ENCODE measurements at regions not wholly inside any gene's neighbourhood (a gene's known extent, or its start where the extent isn't known, plus 50 kb on each side); places are given as distances from the start of the nearest gene placed in this dataset.

DNA sequence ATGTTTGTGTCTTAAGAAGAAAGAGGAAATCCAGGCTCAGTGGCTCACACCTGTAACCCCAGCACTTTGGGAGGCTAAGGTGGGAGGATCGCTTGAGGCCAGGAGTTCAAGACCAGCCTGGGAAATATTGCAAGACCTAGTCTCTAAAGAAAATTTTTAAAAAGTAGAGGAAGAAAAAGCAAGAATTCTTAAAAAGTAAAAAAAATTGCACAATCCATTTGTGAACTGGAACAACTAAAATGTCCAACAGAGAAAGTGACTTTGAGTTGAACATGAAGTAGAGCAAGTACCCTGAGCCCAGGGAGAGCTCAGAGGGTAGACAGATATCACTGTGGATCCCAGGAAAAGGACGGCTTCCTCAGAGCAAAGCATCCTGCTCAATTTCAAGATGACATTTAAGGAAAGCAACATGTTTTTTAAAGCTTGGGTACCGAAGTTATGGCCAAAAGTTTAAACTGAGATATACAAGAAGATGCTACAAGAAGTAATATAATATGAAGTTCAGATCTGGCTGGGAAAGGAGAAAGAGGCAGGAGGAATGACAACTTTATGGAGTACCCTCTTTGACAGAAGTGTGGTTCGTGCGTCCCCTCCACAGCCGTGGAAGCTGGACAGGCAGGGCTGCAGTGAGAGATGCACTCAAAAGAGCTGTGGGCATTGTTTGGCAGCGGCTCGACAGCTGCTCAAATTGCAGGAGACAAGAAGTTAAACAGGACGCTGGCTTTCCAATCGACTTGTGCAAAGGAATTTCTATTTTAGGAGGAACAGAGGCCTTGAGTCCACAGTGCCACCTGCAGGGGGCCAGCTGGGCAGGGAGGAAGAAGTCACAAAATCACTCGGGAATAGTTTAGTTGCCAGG, 201.3 kb downstream of the JCAD start:
- peak; percentile 93 for DNase-seq (ENCODE audit: low spot score)

DNA sequence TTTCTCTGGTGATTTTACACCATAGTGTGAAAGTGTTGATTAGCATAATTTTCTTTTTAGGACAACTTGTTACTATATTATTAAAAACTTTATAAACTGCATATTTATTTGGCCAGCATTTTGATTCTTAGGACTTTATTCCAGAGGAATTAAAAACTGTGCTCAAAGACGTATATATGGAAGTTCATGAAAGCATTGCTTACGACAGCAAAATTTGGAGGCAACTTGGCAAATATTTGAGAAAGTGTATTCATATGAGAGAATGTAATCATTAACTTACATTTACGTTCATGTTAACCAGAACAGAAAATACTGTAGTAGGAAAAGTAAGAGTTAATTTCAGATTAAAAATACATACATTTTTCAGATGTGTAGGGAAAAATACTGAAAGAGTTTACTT, 203.1 kb downstream of the JCAD start:
- no peak for DNase-seq (ENCODE audit: low spot score)

- no peak for DNase-seq (ENCODE audit: low spot score)
Measured at GRCh38 chr10:29853913-29854312, 205.5 kb downstream of the JCAD start.

GRCh38 chr10:29851241-29851640, 208.1 kb downstream of the JCAD start:
- no peak for DNase-seq (ENCODE audit: low spot score)

DNA sequence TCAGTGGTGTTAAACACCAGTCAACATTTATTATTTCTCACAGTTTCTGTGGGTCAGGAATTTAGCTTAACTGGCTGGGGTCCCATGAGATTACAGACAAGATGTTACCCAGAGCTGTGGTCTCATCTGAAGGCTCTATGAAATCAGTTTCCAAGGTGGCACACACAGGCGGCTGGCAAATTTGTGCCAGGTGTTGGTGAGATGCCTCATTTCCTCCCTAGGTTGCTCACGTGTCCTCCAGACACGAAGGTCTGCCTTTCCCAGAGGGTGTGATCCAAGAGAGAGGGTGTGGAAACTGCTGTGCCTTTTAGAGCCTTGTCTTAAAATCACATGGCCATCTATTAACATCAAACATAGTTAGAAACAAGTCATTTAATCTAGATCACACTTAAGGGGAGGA, 209.0 kb downstream of the JCAD start:
- DNase-seq (ENCODE audit: low spot score) = no peak

DNA sequence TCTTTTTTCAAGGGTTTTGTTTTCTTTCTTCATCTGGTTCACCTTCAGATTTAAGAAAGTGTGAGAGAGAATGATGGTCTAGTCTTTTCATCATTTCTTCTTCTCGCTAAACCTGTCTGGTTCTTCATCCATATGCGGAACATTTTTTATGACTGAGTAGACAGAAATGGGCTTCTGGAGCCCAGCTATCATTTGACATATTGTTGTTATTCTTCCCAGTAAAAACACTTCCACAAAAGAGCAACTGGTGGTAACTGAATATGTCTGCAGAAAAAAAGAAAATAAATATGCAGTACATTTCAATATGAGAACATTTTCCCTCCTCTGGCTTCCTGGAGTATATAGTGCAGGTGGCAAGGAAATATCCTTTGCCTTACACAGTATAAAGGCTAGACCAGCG, 209.5 kb downstream of the JCAD start:
- no peak for DNase-seq (ENCODE audit: low spot score)

DNA sequence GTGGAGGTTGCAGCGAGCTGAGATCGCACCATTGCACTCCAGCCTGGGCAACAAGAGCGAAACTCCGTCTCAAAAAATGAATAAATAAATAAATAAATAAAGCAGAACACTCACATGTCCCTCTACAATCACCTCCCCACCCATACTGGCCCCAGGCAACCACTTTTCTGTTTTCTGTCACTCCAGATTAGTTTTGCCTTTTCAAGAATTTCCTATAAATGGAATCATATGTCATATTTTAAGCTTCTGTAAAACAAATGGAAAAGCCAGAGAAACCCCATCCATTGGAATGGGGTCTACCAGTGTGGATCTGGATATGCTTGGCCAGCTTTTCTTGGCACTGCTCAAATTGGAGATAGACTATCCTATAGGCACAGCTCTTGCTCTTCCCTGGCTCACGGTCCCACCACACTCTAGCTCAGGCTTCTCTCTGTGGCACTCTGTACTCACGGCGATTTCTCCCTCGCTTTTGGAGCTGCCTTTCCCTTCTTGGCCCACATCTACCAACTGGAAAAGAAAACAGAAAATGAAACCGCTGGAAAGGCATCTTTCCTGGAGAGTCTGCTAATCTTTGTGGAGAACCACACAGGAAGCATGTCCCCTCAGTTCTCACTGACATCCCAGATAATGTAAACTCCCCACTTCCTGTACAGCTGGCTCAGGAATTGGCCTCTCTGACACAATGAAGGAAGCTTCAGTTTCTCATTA, 210.1 kb downstream of the JCAD start:
- peak; percentile 37 for DNase-seq (ENCODE audit: low spot score)

DNA sequence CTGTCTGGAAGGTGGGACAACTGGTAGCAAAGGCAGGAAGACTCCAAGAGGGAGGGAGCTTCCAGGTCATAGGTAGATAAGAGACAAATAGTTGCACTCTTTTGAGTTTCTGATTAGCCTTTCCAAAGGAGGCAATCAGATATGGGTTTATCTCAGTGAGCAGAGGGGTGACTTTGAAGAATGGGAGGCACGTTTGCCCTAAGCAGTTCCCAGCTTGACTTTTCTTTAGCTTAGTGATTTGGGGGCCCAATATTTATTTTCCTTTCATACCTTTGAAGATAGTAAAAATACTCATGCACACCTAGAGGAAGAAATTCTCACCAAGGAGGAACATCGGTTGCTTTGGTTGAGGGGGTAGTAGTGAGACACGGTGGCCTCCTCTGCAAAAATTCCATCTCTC, 212.1 kb upstream of the SVIL start:
- no peak for DNase-seq (ENCODE audit: low spot score)

- no peak for DNase-seq (ENCODE audit: low spot score)
Measured at GRCh38 chr10:29845166-29845565, 210.4 kb upstream of the SVIL start.

DNA sequence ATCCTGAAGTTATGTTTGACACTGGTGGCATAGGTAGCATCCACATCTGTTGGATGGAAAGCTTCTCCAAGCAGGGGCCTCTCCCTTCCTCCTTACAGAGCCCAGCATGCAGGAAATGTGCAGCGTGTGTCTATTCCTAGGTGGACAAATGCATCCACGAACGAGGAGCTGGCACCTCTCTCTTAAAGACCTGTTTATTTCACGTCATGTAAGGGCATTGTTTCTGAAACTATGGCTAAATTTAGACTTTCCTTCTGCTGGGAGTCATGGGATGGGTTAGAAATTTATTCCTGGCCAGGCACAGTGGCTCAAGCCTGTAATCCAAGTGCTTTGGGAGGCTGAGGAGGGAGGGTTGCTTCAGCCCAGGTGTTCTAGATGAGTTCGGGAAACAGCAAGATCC, 208.4 kb upstream of the SVIL start:
- DNase-seq (ENCODE audit: low spot score) = no peak

DNA sequence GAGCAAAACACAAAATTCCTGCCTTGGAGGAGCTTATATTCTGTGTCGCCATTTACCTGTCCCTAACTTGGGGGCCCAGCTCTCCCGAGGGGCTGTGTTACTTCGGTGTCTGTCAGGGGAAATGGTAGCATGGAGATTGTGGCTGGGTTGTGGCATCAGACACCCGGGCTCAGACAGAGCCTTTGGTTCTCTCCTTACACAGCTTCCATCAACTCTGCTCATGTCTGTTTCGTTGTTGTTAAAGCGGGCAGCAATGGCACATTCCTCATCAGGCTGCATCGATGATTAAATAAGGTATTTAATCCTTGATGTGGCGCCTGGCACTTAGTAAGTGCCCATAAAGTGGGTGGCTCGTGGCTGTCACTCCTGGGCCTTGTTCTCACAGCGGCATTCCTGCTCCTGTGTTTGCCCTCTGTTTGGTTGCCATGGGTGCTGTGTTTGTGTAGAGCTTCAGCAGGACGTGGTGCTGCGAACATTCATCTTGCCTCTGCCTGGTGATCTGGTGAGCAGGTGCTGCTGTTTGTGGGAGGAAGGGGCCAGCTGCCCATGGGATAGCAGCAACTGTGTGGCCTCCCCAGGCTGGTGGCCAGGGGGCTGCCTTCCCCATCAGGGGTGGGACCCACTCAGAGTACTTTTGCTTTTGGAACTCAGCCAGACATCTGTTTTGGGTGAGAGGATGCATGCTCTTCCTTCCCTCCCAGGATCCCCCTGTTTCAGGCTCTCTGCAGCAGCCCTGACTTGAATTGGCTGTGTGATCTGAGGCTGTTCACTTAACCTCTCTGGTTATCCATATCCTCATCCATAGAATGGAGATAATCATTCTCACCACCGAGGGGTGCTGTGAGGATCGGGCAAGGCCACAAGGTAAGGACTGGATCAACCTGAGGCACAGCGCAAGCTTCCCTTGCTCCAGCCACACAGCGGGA, 207.2 kb upstream of the SVIL start:
- peak; percentile 81 for DNase-seq (ENCODE audit: low spot score)

DNA sequence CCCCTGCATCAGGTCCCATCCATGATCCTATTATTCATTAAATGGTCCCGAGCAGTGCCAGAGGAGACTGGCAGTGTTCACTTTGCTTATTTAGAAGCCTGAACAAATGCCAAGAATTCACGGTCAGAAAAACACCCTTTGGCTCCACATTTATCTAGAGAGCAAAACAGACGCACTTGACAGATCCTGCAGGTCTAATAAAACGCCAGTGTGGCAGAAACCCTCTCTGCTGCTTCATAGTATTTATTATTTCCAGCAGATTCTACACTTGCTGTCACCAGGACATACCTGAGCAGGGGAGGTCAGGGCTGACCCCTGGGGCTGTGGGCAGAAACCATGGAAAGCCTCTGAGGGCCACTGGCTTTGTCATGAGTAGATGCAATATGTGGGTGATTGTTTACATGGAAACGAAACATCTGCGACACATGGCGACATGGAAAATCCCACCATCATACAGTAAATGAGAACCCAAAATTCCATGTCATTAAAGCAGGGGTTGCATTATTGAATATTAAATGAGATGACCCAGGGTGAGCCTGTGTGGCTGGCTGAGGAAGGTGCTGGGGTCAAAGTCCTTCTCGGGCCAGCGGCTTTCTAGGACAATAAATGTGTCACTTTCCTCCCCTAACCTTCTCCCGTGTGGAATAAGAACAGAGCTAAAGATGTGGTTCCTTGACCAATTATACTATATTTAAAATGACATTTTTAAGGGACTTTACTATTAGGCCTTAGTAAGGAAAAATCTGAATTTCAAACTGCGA, 205.9 kb upstream of the SVIL start:
- peak; percentile 59 for DNase-seq (ENCODE audit: low spot score)

DNA sequence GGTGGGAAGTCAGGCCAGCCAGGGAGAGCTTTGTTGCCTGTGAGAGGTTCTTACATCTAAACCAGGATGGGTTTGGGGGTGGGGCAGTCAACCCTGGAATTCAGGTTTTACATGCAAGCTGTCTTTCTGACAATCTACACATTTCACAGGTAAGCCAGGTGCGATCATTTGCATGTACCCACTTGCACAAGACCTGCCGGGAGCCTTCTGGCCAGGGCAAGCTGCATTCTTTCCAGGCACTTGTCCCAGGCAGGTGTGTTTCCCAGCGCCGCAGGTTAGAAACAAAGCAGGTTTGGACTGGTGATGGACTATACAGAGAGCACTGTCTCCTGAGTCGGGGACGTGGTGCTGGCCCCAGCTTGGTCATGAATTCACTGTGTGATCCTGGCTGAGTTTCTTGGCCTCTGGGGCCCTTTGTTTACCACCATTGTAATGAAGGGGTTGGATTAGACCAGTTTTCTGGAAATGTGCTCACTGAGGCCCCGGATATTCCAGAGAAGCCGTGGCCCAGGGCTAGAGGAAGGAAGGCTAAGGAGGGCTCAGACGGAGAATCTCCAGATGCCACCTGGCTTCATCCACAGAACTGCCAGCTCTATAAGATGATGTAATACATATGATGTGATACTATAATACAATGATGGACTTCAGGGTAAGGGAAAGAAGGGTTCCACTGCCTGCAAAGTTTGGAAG, 205.2 kb upstream of the SVIL start:
- no peak for DNase-seq (ENCODE audit: low spot score)

- DNase-seq (ENCODE audit: low spot score) = no peak
Measured at GRCh38 chr10:29838539-29838938, 203.8 kb upstream of the SVIL start.

DNA sequence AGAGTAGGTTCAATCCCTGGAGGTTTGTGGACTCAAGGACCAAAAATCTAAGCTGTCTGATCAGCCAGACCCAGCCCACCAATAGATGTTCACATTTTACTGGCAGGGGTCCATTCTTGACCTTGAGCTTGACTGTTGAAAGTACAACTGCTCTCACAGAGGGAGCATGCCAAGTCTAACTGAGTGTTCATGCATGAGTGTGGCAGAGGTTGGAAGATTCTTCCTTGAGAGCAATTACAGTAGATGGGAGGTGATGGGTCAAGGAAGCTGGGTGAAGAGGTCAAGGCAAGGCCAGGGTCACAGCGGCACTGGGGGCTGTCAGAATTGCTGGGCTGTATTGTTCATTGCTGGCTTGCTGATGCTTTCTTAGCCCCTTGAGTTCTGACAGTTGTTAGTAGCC, 202.8 kb upstream of the SVIL start:
- DNase-seq (ENCODE audit: low spot score) = no peak

- no peak for DNase-seq (ENCODE audit: low spot score)
Measured at GRCh38 chr10:29836396-29836795, 201.6 kb upstream of the SVIL start.

DNA sequence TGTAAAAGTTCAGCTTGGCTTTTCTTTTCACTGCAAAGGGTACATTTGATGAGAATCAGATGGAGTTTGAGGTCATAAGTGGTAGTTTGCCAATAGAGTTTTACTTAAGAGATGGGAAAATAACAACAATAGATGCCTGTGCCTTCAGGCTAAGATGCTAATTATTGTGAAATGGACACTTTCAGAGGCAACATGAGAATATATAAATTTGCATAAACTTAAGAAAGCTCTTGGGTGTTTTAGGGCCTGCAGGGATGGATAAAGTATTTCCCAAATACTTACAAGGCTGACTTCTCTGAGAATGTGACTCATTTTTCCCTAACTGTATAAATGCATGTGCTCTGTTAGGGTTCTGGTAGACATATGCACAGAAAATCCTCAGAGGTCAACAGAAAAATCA, 200.3 kb upstream of the SVIL start:
- no peak for DNase-seq (ENCODE audit: low spot score)

DNA sequence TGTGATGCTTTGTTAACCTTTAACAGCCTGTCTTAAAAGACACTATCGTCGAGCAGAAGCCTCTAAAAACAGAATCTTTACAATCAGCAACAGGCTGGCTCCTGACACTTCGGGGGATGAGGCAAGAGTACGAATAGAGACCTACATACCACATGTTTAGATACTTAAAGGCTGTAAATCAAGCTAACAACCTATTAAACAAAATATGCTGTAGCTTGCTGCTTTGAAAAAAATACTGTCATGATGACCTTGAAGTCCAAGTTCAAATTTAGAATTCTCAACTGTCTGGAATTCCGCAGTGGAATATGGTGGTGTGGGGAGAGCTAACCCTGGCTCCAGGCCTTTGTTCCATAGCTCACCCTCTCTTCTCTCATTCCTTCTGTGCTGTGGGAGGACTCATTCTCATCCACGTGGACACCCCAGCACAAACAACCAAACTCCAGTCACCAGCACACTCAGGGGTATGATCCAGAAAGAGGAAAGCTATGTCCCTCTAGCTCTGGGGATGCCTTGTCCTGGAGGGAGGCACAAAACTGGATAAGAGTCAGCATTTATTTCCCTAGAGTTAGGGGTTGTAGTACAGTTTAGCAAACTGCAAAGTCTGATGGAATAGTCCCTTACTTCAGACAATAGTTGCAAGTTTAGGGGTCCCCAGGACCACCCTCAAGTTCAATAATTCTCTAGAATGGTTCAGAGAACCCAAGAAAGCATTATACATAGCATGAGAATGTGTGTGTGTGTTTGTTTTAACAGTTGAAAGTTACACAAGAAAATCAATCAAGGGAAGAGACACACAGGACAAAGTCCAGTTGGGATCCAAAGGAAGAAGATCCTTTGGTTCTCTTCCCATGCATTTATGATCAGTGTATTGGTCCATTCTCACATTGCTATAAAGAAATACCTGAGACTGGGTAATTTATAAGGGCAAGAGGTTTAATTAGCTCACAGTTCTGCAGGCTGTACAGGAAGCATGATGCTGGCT, 196.1 kb upstream of the SVIL start:
- DNase-seq (ENCODE audit: low spot score) = no peak

- DNase-seq (ENCODE audit: low spot score) = no peak
Measured at GRCh38 chr10:29829776-29830175, 195.0 kb upstream of the SVIL start.

GRCh38 chr10:29828956-29829355, 194.2 kb upstream of the SVIL start:
- DNase-seq (ENCODE audit: low spot score) = no peak
